Liver (tissue), 8 donors: ENCODE measurements at regions not wholly inside any gene's neighbourhood (a gene's known extent, or its start where the extent isn't known, plus 50 kb on each side); places are given as distances from the start of the nearest gene placed in this dataset.

Experiments used
- DNase-seq: peaks from one replicate; pipeline ENCODE4 v3.0.0-alpha.2; 2017; ENCODE audit warnings: low spot score
- H3K27ac ChIP-seq, 2 donors: one replicate each; pipeline ENCODE4 v1.7.0; 2013; ENCODE audit warnings: inconsistent platforms in 2 of 2, low read length in 2 of 2, control low read depth in 1 of 2, low read depth in 1 of 2, mild to moderate bottlenecking in 1 of 2
- H3K27me3 ChIP-seq, 4 donors: one replicate each; pipeline versions ENCODE4 v1.6.1 to v1.7.0; 2013; ENCODE audit warnings: low read length in 3 of 4, inconsistent platforms in 1 of 4, mild to moderate bottlenecking in 1 of 4, moderate library complexity in 1 of 4; ENCODE audit not compliant: control insufficient read depth in 4 of 4, insufficient read depth in 4 of 4
- H3K36me3 ChIP-seq, 4 donors: one replicate each; pipeline versions ENCODE4 v1.6.1 to v1.7.0; 2013; ENCODE audit warnings: low read length in 3 of 4, mild to moderate bottlenecking in 3 of 4, low read depth in 1 of 4, moderate library complexity in 1 of 4; ENCODE audit not compliant: control insufficient read depth in 4 of 4, insufficient read depth in 3 of 4
- H3K4me1 ChIP-seq, 4 donors: one replicate each; pipeline versions ENCODE4 v1.6.1 to v1.7.0; 2013; ENCODE audit warnings: low read length in 3 of 4, mild to moderate bottlenecking in 3 of 4, moderate library complexity in 1 of 4; ENCODE audit not compliant: control insufficient read depth in 4 of 4, insufficient read depth in 4 of 4
- H3K4me3 ChIP-seq, 3 donors: one replicate each; pipeline versions ENCODE4 v1.6.1 to v1.7.0; 2013; ENCODE audit warnings: low read length in 3 of 3, control low read depth in 1 of 3, low read depth in 1 of 3, mild to moderate bottlenecking in 1 of 3
- H3K9ac ChIP-seq, 2 donors: one replicate each; pipeline ENCODE4 v1.7.0; 2013; ENCODE audit warnings: low read length in 2 of 2, mild to moderate bottlenecking in 2 of 2, moderate library complexity in 2 of 2, control low read depth in 1 of 2, low read depth in 1 of 2
- H3K9me3 ChIP-seq, 4 donors: one replicate each; pipeline versions ENCODE4 v1.6.1 to v1.7.0; 2013; ENCODE audit warnings: low read length in 3 of 4; ENCODE audit not compliant: control insufficient read depth in 4 of 4
- EGR1 ChIP-seq, 2 donors: IDR thresholded peaks; 2 replicates each; pipeline ENCODE4 v1.6.1; 2016 to 2018; ENCODE audit warnings: antibody characterized with exemption in 2 of 2, low read depth in 2 of 2
- FOXA1 ChIP-seq: IDR thresholded peaks from 2 replicates; pipeline ENCODE4 v1.6.1; 2016; ENCODE audit warnings: antibody characterized with exemption
- FOXA2 ChIP-seq: IDR thresholded peaks from 2 replicates; pipeline ENCODE4 v1.6.1; 2016; ENCODE audit warnings: antibody characterized with exemption
- GABPA ChIP-seq, 2 donors: IDR thresholded peaks in 1 of 2; conservative IDR thresholded peaks in 1 of 2; 2 replicates each; pipeline ENCODE4 v1.6.1; 2016; ENCODE audit warnings: antibody characterized with exemption in 2 of 2, mild to moderate bottlenecking in 1 of 2, moderate library complexity in 1 of 2
- HNF4A ChIP-seq, 2 donors: conservative IDR thresholded peaks; 2 replicates each; pipeline ENCODE4 v1.6.1; 2016; ENCODE audit warnings: antibody characterized with exemption in 2 of 2, mild to moderate bottlenecking in 2 of 2
- HNF4G ChIP-seq: IDR thresholded peaks from 2 replicates; pipeline ENCODE4 v1.6.1; 2016; ENCODE audit warnings: antibody characterized with exemption
- JUND ChIP-seq, 2 donors: IDR thresholded peaks; 2 replicates each; pipeline ENCODE4 v1.6.1; 2016; ENCODE audit warnings: antibody characterized with exemption in 2 of 2
- NR2F2 ChIP-seq: IDR thresholded peaks from 2 replicates; pipeline ENCODE4 v1.6.1; 2016; ENCODE audit warnings: antibody characterized with exemption
- RAD21 ChIP-seq, 2 donors: IDR thresholded peaks; 2 replicates each; pipeline ENCODE4 v1.6.1; 2016; ENCODE audit warnings: antibody characterized with exemption in 2 of 2, mild to moderate bottlenecking in 2 of 2
- RXRA ChIP-seq, 2 donors: IDR thresholded peaks; 2 replicates each; pipeline ENCODE4 v1.6.1; 2017 to 2018; ENCODE audit warnings: antibody characterized with exemption in 2 of 2, mild to moderate bottlenecking in 1 of 2
- SP1 ChIP-seq: IDR thresholded peaks from 2 replicates; pipeline ENCODE4 v1.6.1; 2018; ENCODE audit warnings: antibody characterized with exemption, mild to moderate bottlenecking
- TAF1 ChIP-seq: conservative IDR thresholded peaks from 2 replicates; pipeline ENCODE4 v1.6.1; 2016; ENCODE audit warnings: antibody characterized with exemption, mild to moderate bottlenecking
- YY1 ChIP-seq: IDR thresholded peaks from 2 replicates; pipeline ENCODE4 v1.6.1; 2016; ENCODE audit warnings: antibody characterized with exemption, mild to moderate bottlenecking
- WGBS: extraction: QIAGEN DNeasy Blood & Tissue Kit; methylation state at CpG from one replicate; pipeline ENCODE4 v1.1.7; 2013; 5-methylcytosine and 5-hydroxymethylcytosine counted together
- TF ChIP-seq, protein P1 (sequence below): fragments of 150-350 bp; IDR thresholded peaks from 2 replicates; pipeline ENCODE4 v1.5.1; 2017; ENCODE audit warnings: improper control_type of control experiment, low read depth, low read length; ENCODE audit not compliant: missing input control
- TF ChIP-seq, protein P2 (sequence below): IDR thresholded peaks from 2 replicates; pipeline ENCODE4 v1.6.1; 2016; ENCODE audit warnings: antibody characterized with exemption
- TF ChIP-seq, protein P3 (sequence below): IDR thresholded peaks from 2 replicates; pipeline ENCODE4 v1.6.1; 2016; ENCODE audit warnings: antibody characterized with exemption
- TF ChIP-seq, protein P4 (sequence below): IDR thresholded peaks from 2 replicates; pipeline ENCODE4 v1.6.1; 2016; ENCODE audit warnings: antibody characterized with exemption, mild to moderate bottlenecking
- donor health status: healthy.
- donor health status: healthy.
- donor health status: healthy.
- donor health status: healthy.
- donor health status: healthy.

DNA sequence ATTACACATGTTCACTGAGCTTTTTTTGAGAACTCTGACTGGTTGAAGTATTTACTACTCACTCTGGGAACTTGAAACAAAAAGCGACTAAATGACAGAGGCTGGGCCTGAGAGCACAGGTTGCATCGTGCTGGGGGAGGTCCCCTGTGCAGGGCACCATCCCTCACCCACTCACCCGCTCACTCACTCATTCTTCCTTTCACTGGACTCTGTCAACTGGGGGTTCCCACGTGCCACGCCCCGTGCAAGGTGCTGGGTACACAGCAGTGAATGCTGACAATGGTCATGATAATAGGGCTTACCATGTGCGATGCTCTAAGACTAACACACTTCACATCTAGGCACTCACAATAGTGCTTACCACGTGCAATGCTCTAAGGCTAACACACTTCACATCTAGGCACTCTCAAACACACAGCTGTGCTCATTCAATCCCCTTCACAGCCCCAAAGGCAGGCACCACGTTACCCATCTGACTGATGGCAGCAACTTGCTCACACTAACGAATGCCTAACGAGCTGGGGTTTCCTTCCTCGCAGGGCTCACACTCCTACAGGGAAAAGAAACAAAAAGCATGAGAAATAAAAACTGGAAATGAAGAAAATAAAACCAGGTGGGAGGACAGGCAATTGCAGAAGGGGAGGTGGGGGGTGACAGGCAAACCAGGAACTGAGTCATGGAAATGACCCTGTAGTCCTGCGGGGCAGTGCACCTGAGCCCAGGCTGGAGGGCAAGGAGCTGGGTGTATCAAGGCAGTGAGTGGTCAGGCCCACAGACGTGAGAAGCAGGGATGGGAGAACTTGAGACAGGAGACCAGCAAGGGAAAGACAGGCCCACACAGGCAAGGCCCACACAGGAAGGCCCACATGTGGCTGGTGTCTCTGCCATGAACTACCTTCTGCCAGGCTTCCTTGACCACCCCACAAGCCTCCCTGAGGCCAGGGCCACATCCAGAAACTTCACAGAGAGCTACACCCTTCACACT, 147.0 kb upstream of the FAM20C start:
- TF ChIP-seq JUND (IDR thresholded peaks at IDR 0.05) (no peak), TAF1 (no peak), FOXA1 (no peak), GABPA (IDR thresholded peaks at IDR 0.05 in 1 of 2, conservative IDR thresholded peaks at IDR 0.05 in 1 of 2) (no peak), SP1 (no peak), YY1 (no peak), NR2F2 (no peak), HNF4A (conservative IDR thresholded peaks at IDR 0.05) (no peak), HNF4G (no peak), FOXA2 (no peak), EGR1 (IDR thresholded peaks at IDR 0.05; ENCODE audit: low read depth in 2 of 2) (no peak), RXRA (IDR thresholded peaks at IDR 0.05) (no peak), RAD21 (IDR thresholded peaks at IDR 0.05) (no peak)
- TF ChIP-seq, protein P1, sequence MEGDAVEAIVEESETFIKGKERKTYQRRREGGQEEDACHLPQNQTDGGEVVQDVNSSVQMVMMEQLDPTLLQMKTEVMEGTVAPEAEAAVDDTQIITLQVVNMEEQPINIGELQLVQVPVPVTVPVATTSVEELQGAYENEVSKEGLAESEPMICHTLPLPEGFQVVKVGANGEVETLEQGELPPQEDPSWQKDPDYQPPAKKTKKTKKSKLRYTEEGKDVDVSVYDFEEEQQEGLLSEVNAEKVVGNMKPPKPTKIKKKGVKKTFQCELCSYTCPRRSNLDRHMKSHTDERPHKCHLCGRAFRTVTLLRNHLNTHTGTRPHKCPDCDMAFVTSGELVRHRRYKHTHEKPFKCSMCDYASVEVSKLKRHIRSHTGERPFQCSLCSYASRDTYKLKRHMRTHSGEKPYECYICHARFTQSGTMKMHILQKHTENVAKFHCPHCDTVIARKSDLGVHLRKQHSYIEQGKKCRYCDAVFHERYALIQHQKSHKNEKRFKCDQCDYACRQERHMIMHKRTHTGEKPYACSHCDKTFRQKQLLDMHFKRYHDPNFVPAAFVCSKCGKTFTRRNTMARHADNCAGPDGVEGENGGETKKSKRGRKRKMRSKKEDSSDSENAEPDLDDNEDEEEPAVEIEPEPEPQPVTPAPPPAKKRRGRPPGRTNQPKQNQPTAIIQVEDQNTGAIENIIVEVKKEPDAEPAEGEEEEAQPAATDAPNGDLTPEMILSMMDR = no peak
- TF ChIP-seq, protein P2, sequence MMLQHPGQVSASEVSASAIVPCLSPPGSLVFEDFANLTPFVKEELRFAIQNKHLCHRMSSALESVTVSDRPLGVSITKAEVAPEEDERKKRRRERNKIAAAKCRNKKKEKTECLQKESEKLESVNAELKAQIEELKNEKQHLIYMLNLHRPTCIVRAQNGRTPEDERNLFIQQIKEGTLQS = no peak
- TF ChIP-seq, protein P3, sequence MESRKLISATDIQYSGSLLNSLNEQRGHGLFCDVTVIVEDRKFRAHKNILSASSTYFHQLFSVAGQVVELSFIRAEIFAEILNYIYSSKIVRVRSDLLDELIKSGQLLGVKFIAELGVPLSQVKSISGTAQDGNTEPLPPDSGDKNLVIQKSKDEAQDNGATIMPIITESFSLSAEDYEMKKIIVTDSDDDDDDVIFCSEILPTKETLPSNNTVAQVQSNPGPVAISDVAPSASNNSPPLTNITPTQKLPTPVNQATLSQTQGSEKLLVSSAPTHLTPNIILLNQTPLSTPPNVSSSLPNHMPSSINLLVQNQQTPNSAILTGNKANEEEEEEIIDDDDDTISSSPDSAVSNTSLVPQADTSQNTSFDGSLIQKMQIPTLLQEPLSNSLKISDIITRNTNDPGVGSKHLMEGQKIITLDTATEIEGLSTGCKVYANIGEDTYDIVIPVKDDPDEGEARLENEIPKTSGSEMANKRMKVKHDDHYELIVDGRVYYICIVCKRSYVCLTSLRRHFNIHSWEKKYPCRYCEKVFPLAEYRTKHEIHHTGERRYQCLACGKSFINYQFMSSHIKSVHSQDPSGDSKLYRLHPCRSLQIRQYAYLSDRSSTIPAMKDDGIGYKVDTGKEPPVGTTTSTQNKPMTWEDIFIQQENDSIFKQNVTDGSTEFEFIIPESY = no peak
- TF ChIP-seq, protein P4, sequence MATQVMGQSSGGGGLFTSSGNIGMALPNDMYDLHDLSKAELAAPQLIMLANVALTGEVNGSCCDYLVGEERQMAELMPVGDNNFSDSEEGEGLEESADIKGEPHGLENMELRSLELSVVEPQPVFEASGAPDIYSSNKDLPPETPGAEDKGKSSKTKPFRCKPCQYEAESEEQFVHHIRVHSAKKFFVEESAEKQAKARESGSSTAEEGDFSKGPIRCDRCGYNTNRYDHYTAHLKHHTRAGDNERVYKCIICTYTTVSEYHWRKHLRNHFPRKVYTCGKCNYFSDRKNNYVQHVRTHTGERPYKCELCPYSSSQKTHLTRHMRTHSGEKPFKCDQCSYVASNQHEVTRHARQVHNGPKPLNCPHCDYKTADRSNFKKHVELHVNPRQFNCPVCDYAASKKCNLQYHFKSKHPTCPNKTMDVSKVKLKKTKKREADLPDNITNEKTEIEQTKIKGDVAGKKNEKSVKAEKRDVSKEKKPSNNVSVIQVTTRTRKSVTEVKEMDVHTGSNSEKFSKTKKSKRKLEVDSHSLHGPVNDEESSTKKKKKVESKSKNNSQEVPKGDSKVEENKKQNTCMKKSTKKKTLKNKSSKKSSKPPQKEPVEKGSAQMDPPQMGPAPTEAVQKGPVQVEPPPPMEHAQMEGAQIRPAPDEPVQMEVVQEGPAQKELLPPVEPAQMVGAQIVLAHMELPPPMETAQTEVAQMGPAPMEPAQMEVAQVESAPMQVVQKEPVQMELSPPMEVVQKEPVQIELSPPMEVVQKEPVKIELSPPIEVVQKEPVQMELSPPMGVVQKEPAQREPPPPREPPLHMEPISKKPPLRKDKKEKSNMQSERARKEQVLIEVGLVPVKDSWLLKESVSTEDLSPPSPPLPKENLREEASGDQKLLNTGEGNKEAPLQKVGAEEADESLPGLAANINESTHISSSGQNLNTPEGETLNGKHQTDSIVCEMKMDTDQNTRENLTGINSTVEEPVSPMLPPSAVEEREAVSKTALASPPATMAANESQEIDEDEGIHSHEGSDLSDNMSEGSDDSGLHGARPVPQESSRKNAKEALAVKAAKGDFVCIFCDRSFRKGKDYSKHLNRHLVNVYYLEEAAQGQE = no peak
- no peak overlapping the region for H3K4me3 ChIP-seq
- no peaks in the 10 kb centered on the region for H3K27me3 ChIP-seq
- H3K9ac ChIP-seq = no peak overlapping the region
- H3K9me3 ChIP-seq = no peaks in the 10 kb centered on the region
- H3K27ac ChIP-seq = no peak overlapping the region
- no peak for DNase-seq
- no peaks in the 10 kb centered on the region for H3K36me3 ChIP-seq
- 81% methylated on average over 14 of the region's 14 CpGs for WGBS
- no peaks in the 10 kb centered on the region for H3K4me1 ChIP-seq
